Endometrial microvascular endothelial cells (primary cell): ENCODE measurements at regions not wholly inside any gene's neighbourhood (a gene's known extent, or its start where the extent isn't known, plus 50 kb on each side); places are given as distances from the start of the nearest gene placed in this dataset.

ENCODE experiments used
- in situ Hi-C: cut with HindIII; loops from 2 replicates; pipeline ENCODE4 v1.10.0; 2017; ENCODE audit warnings: low sequenced_read_pairs, low pct_unique_long_range_greater_than_20kb; ENCODE audit errors: inconsistent ontology term

GRCh38 chr9:69955536-69956355 lies 87.9 kb upstream of the MAMDC2 start:
- in situ Hi-C loops, result loop anchor here (25.0 kb wide), 1 partner anchor 157 kb away; no protein-coding TSS in a partner anchor

DNA sequence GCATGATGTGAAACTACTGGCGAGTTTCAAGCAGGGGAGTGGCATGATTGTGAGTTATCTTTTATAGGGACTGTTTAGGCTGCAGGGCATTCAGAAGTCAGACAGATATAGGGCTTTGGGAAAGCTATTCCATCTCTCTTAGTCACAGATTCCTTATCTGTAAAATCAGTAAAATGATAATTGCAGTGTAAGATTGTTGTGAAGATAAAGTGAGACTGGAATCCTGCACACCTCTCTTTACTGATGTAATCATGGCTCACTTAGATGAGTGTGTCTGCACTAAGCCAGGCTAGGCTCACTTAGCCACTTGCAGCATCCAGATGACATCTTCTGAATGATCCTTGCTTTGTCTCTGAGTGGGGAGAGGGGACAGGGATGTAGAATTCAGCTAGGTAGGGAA lies 81.8 kb upstream of the MAMDC2 start:
- in situ Hi-C loops, result loop anchor here (25.0 kb wide), 1 partner anchor 150 kb away; no protein-coding TSS in a partner anchor

GRCh38 chr9:69963803-69964202 lies 79.8 kb upstream of the MAMDC2 start:
- in situ Hi-C loops, result loop anchor here (25.0 kb wide), 1 partner anchor 148 kb away; no protein-coding TSS in a partner anchor

DNA sequence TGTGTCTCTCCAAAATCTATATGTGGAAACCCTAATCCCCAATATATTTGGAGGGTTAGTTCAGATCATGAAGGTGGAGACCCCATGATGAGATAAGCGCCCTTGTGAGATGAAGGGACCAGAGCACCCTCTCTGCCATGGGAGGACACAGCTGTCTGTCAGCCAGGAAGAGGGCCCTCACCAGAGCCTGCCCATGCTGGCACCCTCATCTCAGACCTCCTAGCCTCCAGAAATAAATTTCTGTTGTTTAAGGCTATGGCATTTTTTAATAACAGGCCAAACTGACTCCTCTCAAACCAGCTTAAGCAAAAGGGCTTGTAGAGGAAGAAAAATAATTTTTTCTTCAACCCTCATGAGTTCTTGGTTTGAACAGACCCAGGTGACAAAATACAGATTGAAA lies 79.2 kb upstream of the MAMDC2 start:
- in situ Hi-C loops, result loop anchor here (25.0 kb wide), 1 partner anchor 148 kb away; no protein-coding TSS in a partner anchor

- in situ Hi-C loops, result loop anchor here (25.0 kb wide), 1 partner anchor 147 kb away; no protein-coding TSS in a partner anchor
Observed at GRCh38 chr9:69965416-69966145, 78.1 kb upstream of the MAMDC2 start.

- in situ Hi-C loops, result loop anchor here (25.0 kb wide), 1 partner anchor 145 kb away; no protein-coding TSS in a partner anchor
Observed at GRCh38 chr9:69967344-69967743, 76.3 kb upstream of the MAMDC2 start.

DNA sequence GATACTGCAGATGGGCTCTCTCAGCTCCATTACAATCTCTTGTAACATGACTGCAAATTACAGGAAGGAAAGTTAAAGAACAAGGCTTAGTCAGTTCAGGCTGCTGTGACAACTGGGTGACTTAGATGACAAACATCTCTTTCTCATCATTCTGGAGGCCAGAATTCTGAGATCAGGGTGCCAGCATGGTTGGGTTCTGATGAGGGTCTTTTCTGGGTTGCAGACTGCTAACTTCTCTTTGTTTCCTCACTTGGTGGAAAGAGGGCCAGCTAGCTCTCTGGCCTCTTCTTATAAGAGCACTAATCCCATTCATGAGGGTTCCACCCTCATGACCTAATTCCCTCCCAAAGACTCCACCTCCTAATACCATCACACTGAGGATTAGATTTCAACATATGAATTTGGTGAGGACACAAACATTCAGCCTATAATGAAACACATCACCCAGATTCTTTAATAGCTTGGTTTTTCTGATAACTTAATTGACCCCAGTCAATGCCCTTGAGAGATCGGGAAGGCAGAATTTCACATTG lies 73.6 kb upstream of the MAMDC2 start:
- in situ Hi-C loops, result loop anchor here (25.0 kb wide), 1 partner anchor 142 kb away; no protein-coding TSS in a partner anchor

DNA sequence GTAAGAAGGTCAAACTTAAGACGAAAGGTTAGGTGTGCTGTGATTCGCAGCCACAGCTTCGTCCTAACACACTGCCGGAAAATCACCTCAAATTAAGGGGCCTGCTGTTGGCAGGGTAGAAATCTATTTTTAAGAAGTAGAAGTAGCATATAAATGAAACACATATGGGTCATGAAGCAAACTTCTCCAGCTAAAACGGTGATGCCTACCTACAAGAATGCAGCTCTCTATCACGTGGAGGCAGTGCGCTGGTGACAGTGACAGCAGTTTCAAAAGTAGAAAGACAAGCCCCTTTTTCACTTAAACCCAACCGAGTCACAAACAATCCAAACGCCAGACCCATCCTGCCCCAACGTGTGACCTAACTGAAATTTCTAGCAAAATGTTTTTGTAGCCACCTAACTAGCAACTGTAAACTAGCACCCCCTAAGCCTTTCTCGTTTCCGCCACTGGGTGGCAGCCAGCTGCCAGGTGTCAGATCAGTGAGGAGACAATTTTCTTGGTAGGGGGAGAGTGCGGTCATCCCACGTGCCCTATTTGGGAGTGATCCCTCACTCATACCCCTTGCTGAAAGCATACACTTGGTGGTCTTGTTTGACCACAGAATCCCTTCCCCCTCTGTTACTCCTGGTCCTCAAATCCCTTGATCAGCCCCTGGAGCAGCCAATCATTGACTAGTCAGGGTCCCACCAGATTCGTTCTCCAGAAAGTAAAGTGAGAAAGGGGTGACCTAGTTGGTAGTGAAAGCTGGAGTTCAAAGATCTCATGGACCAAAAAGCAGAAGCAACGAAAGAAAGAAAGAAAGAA lies 71.8 kb upstream of the MAMDC2 start:
- in situ Hi-C loops, result loop anchor here (25.0 kb wide), 1 partner anchor 140 kb away; no protein-coding TSS in a partner anchor

- in situ Hi-C loops, result no loop called here
Observed at GRCh38 chr9:69975681-69976080, 68.0 kb upstream of the MAMDC2 start.

- in situ Hi-C loops, result no loop called here
Observed at GRCh38 chr9:69976152-69976551, 67.5 kb upstream of the MAMDC2 start.

DNA sequence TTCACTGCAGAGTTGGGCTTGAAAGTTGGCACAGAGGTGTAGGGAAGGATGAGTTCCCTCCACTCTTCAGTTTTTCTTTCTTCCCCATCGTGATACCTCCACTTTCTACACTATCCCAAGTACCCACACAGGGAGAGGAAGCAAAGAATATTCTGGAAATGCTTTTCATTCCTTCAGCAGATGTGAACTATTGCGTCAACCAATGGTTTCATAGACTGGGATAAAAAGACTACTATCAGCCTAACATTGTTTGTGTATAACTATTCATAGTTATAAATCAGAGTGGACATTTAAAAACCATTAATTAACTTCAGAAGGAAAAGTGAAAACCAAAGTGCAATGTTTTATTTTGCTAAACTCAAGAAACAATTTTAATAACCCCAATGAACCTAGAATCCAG lies 63.6 kb upstream of the MAMDC2 start:
- in situ Hi-C loops, result no loop called here

DNA sequence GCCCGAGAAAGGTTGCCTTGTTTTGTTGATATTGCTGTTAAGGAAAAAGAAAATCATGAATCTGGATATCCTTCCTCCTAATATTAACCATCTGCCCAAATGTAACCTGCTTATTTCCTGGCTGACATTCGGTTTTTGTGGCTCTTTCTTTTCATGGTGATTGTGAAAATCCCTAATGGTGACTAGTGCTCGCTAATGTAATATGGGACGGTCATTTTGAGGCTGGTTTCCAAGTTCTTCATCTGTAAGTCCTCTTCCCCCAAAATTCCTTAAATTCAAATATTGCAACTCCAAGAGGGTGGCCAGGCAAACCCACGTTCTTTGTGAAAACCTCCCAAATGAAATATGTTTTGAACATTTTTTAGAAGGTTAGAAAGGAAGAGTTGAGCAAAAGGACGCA lies 63.1 kb upstream of the MAMDC2 start:
- in situ Hi-C loops, result no loop called here

DNA sequence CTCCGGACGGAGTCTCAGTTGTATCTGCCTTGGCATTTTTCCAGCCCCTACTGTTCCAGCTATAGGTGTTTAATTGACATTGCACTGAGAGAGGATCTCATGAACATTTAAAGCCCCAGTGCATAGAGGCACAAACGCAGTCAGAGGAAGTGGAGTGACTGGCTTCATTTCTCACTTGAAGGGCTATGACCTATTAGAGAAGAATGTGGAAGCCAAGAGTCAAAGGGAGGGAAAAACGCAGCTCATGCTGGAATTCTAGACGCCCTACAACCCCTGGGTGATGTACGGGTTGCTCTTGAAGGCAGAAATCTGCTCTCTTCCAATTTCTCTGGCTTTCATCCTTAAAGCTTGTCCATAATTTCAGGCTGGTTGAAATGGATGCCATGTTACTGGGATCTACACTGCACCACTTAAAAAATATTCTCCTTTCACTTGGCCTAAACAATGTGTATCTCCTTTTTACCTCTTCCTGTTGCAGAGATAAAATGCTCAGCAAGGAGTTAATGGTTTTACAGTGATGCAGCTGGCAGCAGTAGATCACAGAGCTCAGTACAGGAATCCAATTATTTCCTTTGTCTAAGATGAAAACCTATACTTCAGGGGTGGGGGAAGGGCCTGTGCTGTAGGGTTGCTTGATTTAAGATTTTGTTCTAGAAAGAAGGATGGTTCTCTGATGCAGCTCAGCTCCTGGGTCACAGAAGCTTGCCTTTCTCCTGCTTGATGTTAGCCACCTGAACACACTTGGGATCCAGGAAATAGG lies 61.8 kb upstream of the MAMDC2 start:
- in situ Hi-C loops, result no loop called here

- in situ Hi-C loops, result no loop called here
Observed at GRCh38 chr9:69984831-69985230, 58.8 kb upstream of the MAMDC2 start.

GRCh38 chr9:69985971-69986370 lies 57.7 kb upstream of the MAMDC2 start:
- in situ Hi-C loops, result no loop called here

DNA sequence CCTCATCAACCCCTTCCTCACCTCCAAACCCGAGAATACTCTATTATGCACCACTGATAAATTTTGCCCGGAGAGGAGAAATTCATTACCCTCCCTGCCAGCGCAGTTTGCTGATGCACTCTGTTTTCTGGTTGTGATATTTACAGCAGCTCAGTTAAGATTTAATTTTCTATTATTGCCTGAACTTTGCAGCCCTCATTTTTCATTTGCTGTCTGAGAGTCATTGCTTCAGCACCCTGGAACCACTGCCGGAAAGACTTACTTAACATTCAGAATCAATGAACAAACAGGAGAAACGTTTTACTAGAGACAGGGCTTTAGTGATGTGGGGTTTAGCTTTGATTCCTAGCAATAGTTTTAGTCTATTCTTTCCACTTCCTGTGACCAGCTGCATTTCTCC lies 56.7 kb upstream of the MAMDC2 start:
- in situ Hi-C loops, result no loop called here

- in situ Hi-C loops, result no loop called here
Observed at GRCh38 chr9:69987457-69987856, 56.2 kb upstream of the MAMDC2 start.

GRCh38 chr9:69993110-69993509 lies 50.5 kb upstream of the MAMDC2 start:
- in situ Hi-C loops, result no loop called here
